CD4-positive, alpha-beta T cell treated with Interleukin-6 at 100 ng/mL for 8 hours (primary cell): ENCODE measurements at regions not wholly inside any gene's neighbourhood (a gene's known extent, or its start where the extent isn't known, plus 50 kb on each side); places are given as distances from the start of the nearest gene placed in this dataset.

Experiments
- DNase-seq: peaks from one replicate; pipeline ENCODE4 v3.0.0-alpha.2; 2020; ENCODE audit warnings: mixed read lengths, low spot score

DNA sequence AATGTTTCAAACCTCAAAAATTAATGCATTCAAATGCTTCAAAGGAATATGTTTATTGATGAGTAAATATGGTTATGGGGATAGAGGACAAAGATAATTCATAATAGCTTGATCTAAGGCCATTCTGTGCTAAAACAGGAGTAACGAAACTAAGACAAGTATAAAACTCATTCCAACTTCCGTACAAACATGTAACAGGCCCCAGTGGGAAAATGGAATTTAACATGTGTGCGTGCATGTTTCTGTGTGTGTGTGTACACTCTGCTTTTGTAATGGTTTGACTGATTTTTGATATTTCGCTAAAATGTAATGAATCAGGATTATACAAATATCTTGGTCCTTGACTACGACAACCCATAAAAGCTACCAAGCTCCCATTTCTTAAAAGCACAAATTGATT, 91.0 kb downstream of the KLF12 start:
- no peak for DNase-seq

DNA sequence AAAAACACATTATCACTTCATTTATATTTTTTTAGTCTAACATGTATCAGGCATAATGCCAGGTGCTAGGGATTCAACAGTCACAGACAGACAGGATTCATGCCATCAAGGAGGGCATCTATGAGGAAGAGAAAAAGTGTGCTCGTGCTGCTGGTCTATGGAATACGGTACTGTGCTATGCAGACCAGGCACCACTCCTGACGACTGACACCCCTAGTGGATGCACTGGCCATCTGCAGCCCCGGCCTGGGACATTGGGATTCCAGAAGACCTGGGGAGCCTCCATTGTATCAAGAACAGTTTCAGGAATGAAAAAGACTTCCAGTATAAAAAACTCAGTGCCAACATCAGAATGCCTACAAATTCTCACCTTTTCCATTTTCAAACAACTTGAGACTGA, 94.0 kb downstream of the KLF12 start:
- no peak for DNase-seq

DNA sequence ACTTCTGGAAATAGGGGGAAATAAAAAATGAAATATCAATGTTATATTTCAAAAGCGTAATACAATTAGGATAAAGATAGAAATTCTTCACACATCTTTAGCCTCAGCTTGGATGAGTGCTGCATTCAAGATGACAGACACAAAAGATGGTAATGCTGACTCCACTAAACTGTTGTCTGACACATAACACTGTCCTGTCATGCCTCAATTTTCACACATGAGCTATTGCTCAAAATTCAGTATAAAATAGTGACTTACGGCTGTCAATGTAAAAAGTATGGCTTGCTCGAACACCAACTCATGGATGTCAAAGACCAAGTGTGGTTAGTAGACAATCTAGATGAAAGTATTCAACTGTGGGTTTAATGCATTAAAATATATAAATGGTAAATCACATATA, 94.5 kb downstream of the KLF12 start:
- no peak for DNase-seq

DNA sequence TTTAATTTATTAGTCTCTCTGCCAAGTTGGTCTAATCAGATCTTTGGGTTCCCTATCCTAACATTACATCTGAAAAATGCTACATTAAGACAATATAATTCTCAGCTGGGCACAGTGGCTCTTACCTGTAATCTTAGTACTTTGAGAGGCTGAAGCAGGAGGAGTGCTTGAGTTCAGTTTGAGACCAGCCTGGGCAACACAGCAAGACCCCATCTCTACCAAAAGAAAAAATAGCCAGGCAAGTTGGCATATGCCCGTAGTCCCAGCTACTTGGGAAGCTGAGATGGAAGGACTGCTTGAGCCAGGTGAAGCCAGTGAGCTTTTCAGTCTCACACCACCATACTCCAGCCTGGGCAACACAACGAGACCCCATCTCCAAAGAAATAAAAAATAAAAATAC, 95.0 kb downstream of the KLF12 start:
- no peak for DNase-seq

DNA sequence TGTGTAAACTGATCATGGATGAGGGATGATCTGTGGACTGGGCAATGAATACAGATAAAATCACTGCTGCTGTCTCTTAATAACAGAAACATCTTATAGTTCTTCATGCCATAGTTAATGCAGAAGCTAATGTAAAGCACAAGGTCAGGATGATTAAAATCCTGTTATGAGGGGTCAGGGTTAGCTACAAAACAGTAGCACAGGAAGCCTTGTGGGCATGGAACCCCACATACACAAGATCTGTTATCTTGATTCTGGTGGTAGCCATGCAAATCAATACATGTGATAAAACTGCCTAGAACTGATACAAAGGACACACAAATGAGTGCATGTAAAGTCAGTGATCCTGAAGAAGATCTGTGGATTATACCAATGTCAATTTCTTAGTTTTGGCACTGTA, 96.4 kb downstream of the KLF12 start:
- no peak for DNase-seq

DNA sequence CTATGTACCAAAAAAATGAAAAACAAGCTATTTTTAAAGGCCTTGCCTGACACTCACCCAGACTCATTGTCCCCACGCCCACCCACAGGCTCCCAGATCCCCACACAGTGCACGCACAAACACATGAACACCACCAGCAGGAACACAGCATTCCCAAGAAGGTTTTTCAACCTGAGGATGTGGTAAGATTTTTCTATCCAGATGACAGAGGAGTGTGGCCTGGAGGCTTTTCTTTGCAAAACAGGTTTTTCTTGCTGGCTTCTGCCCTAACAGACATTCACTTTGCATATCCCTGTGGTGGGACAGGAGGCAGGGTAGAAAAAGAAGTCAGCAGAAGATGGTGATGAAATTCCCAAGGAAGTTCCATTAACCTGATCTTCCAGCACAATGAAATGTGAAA, 97.8 kb downstream of the KLF12 start:
- no peak for DNase-seq

DNA sequence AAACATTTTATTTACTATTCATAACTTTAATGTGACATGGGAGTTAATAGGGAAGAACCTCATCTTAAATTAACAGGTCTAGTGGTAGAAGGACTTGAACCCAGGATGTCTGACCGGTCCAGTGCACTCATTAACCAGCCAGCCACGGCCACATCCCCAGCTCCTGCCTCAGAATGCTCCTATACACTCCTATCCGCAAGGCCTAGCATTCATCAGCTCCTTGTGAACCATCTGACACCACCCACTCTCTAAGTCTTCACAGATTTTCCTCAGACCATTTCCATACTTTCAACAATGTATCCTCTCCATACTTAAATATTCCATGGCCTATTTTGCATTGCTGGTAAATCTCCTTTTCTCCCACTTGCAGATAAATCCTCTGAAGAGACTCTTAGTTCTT, 98.3 kb downstream of the KLF12 start:
- DNase-seq = no peak

DNA sequence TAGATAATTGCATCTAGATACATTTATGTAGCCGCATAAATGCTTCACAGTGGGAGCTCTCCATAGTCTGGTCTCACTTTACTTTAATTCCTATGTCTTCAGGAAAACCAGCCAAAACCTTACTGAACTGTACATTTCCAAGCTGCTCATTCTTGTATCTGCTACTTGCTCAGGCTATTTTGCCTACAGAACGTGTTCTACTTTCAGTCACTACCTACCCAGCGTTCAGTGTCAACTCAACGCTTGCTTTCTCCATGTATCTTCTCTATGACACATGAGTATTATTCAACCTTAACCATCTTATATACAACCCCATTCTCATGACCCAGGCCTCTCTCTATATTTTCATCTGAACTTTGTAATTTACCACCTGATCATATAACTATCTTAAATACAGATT, 101.9 kb downstream of the KLF12 start:
- no peak for DNase-seq

DNA sequence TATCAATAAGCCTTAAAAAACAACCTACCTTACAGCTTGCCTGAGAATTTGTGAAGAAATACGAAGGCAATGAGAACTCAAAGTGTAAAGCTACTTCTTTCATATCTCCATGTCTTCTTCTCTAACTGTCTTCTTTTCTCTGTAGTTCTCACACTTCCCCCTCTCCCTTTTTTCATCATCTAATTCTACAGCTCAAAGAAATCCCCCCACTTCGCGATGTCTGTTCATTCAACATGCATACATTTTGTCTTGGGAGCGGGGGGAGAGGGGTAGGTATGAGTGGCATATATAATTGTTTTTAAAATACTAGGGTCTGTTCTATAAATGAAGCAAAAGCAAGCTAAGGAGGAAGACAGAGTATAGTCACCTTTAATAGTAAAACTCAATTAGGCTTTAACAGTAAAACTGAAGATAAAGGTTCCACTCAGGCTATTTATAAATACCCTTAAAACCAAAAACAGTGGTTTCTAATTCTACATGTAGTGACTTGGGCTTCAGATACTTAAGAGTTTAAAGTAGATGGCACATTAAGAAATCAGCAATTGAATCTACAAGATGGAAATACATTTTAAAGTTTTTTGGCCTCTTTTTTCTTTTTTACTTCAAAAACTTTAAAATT, 106.9 kb downstream of the KLF12 start:
- DNase-seq = no peak

DNA sequence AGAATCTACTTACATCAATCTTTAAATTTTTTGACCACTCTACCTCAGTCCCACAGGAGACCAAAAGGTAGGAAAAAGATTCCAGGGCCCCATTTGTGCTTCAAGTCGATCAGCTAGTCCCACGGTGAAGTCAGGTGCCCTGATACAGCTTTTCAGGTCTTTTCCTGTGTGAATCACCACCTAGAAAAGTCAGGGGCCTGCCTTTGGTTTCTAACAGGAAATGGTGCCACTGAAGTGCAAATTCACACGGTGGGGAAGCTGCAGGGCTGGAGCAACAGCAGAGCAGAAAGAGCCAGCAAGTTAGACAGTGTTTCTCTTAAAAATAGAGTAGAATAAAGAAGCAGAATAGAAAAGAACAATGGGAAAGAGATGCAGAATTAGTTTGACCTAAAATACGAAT, 107.5 kb downstream of the KLF12 start:
- peak; percentile 83 for DNase-seq

DNA sequence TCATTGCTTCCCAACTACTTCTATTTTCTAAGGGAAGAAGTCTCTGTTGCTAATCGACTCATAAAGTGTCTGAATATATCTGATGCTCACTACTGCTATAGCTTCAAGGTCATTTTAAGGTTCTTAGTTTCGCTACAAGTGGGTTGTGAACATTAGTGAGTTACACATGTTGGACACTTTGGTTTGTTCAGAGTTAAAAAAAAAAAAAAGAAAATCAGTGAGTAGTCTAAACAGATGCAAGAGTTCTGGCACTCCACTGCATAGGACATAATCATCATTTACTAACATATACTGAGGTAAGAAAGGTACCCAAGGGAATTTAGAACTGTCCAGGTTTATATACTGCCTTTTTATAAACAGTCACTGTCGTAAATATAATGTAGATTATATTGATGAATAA, 108.8 kb downstream of the KLF12 start:
- no peak for DNase-seq

DNA sequence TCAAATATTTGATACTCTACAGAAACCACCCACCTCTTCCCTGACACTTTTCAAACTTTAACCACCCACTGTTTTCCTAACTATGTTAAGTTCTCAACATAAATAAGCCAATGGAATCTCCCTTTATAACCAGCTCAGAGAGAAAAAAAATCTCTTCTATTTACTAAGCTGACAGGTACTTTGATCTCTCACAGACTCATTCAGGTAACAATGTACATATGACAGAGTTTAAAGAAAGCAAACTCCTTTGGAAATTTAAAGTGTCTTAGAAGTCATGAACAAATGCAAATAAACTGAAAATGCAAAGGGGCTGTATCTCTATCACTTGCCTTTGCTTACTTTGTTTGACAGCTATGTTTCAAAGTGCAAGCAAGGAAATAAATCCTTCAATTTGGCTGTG, 109.3 kb downstream of the KLF12 start:
- no peak for DNase-seq

DNA sequence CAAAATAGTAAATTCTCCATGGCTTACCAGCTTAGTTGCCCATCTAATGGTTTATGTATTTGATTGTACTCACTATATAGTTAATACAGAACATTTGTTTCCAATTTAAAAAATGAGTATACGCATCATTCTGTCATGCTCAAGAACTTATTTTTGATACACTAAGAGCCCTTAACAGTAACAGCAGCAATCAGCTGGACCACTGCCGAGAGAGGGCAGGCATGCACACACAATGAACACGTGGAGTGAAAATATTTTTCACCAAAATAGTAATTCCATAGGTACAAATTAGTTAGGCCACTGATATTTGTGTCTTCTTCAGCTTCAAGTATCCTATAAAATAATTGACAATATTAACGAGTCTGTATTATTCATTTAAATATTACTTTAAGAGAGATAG, 109.9 kb downstream of the KLF12 start:
- DNase-seq = no peak

DNA sequence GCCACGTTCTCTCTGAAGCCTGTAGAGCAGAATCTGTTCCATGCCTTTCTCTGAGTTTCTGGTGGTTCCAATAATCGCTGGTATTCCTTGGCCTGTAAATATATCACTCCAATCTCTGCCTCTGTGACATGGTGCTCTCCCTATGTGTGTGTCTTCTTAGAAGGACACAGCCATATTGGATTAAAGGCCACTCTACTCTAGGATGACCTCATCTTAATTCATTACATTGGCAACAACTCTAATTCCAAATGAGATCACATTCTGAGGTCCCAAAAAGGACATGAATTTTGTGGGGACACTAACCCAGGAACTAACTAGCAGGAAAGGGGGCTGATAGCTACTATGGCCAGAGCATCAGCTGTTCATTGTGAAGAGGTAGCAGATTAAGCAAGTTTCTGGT, 110.7 kb downstream of the KLF12 start:
- no peak for DNase-seq

DNA sequence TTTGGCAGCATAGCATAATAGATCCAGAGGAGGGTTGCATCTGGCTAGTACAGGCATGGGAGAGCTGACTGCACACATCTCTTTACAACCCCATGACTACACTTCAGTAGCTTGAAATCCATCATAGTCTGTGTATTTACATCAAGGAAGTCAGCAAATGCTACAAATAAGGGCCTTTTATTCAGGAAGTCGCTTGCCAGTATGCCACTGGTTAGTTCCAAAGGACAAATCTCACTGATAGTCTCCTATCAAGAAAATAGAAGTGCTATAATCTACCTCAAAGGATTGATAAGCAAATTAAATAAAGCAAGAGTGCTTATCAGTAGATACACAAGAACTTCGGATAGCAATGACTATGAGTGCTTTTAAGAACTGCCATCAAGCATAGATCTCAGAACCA, 112.7 kb downstream of the KLF12 start:
- DNase-seq = no peak

DNA sequence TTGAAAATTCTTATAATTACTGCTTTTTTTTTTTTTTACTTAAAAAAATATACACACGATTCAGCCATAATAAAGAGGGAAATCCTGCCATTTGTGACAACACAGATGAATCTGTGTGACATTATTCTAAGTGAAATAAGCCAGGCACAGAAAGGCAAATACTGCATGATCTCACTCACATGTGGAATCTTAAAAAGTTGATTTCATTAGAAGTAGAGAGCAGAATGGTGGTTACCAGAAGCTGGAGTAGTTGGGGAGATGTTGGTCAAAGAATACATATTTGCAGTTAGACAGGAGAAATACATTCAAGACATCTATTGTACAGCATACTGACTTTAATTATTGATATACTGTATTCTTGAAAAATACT, 116.2 kb downstream of the KLF12 start:
- no peak for DNase-seq

DNA sequence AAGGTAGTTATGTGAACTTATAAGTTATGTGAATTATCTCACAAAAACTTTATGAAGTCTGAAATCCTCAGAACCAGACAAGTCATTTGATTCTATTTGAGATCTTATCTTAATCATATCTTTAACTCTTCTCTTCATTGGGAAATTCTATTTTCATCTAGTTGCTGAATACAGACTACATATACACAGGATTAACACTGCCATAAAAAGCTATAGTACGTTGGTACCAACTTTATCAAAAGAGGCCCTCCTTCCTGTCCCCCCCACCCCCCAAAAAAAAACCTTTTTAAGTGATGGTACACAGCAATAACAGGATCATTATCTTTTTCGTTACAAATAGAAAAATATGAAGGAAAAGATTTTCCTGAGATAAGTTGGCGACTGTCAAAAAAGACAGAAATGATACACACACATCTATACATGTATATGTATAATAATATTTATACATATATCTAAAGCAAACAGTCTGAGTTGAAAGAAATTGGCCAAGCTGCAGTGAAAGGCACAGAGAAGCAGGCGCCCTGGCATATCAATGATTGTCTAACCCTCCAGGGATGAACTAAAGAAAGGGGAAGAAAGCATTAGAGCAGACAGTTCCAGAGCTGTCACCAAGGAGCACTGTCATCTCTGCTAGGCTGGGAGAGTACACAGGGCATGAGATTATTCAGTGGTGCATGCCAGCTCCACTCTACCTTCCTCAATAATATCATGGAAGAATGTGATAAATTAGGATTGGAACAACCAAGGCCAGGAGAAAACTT, 116.7 kb downstream of the KLF12 start:
- DNase-seq = no peak

DNA sequence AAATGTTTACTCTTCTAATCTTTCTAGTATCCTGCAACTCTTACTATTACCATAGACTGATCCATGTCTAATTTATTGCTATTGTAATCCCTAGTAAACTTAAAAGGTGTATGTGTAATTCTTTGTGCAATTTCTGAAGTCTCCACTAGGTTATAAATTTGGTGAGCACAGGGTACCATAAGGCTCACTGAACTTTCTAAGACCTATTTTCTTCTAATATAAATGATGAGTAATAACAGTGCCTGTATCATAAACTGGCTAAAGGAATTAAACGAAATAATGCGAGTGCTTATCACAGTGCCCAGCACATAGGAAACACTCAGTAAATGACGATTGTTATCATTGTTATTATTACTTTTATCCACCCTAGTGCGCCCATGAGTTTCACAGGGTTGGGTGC, 119.1 kb downstream of the KLF12 start:
- DNase-seq = no peak

DNA sequence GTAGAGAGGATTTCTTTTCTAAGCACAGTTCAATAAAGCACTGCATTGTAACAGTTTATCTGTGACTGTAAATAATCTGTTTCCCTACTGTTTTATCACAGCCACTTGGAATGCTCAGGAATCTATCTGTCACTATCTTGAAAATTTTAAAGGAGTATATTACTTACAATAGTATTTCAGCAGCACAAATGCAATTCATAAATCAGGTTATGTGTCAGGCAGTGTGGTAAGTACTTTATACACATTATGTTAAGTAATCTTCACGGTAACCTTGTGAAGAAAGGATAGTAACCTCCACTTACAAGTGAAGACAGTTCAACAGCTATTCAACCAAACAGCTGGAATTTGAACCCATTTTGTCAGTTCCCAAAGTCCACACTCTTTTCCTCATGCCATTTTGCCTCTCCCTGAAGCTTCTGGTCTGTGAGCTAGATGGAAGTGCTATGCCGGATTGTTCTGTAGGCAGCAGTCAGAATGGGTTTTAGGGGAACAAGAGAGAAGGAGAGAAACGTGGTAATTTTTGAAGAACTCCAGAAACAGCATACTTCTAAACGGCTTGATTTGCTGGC, 125.0 kb downstream of the KLF12 start:
- no peak for DNase-seq

DNA sequence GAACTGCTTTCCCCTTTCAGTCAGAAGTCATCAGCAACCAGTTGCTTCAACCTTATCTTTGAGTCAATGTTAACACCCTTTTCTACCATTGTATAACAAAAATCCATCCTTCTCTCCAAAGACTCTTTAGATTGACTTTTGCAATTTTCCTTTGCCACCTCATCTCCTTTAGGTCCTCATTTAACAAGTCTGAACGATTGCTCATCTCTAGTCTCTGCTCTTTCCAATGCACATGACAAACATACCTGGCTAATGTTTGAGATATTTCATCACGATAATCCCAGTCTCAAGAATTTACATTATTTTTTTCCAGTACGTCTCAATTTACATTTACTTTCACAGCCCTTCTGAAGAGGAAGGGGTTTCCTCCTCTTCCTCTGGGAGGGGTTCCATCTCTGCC, 127.5 kb downstream of the KLF12 start:
- no peak for DNase-seq

DNA sequence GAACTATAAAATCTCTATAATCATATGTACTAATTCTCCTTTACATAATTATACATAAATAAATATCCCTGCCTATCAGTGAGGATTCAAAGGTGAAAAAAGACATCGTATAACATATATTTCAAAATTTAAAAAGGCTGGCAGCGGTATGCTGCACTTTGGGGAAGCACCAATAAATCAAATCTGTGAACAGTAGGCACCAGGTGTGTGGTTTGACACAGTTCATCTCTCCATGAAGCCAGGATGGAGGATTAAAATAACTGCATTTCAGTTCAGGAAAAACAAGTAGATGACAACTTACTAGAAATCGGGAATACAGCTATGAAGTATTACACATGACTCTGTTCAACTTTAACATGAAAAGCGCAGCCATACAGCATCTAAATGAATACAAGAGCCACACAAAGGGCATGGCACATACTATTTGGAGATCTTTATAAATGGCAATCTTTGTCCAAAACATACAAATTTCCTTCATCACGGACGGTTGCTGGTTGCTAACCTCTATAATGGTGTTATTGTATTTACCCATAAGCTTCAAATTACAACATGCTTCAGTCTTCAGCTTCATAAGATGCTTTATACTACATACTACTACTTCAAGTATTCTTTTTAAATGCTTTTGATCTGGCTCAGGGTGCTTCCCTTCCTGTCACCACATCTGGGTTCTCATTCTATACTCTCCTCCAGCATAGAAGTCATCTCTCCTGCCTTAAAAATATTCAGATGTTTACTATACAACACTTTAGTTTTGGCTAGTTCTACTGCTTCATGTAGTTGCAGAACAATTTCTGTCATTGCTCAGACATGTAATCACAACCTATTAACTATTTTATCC, 128.7 kb downstream of the KLF12 start:
- DNase-seq = no peak

DNA sequence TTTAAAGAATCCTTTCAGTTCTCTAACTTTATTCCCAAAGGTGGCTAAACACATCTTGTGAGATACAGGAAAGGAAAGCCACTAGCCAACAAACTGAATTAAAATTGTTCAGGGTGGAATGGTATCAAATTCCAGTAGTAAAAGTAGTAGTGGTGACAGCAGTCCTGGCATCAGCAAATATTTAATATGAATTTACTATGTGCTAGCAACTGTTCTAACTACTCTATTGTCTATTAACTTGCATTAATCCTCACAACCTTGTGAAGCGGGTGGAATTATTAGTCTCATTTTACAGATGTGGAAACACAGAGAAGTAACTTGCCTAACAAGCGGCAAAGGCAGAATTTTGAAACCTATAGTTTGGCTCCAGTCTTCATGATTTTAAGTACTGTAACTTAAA, 130.1 kb downstream of the KLF12 start:
- DNase-seq = no peak

DNA sequence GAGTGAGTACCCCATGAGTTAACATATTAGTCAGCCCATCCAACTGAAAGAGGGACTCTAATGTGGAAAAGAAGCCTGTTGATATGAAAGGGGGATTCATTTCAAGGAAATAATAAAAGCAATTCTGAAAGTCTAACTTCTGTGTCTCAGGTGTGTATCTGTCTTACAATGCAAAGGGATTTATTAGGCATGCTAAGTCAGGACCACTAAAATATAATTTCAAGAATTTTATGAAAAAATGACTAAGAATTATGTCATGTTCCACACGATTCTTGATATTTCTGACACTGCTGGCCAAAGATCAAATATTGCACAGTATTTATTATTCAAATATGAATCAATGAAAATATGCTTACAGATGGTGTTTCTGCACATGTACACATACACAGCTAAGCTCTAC, 130.8 kb downstream of the KLF12 start:
- no peak for DNase-seq
